Esophagus muscularis mucosa (tissue), 4 donors: ENCODE measurements at regions not wholly inside any gene's neighbourhood (a gene's known extent, or its start where the extent isn't known, plus 50 kb on each side); places are given as distances from the start of the nearest gene placed in this dataset.

ENCODE experiments used
- EP300 ChIP-seq: sonication (generic); formaldehyde crosslinking; IDR thresholded peaks from one replicate; pipeline ENCODE4 v1.6.1; 2017; ENCODE audit warnings: antibody characterized with exemption
- POLR2A ChIP-seq: fragments of 450-650 bp; IDR thresholded peaks from one replicate; pipeline ENCODE4 v1.6.1; 2017; ENCODE audit warnings: antibody characterized with exemption, moderate library complexity, mild to moderate bottlenecking, low read depth
- POLR2AphosphoS5 ChIP-seq, 2 donors: sonication (generic); formaldehyde crosslinking; IDR thresholded peaks; one replicate each; pipeline ENCODE4 v1.6.1; 2017; ENCODE audit warnings: antibody characterized with exemption in 2 of 2
- TF ChIP-seq, protein P1 (sequence below), 3 experiments: fragments of 200-600 bp in 2 of 3; fragments of 450-650 bp in 1 of 3; sonication (generic) in 2 of 3; IDR thresholded peaks; one replicate each; pipeline ENCODE4 v1.5.1; 2017 to 2019; ENCODE audit warnings: antibody characterized with exemption in 3 of 3, mild to moderate bottlenecking in 2 of 3, moderate library complexity in 1 of 3

- TF ChIP-seq, protein P1, sequence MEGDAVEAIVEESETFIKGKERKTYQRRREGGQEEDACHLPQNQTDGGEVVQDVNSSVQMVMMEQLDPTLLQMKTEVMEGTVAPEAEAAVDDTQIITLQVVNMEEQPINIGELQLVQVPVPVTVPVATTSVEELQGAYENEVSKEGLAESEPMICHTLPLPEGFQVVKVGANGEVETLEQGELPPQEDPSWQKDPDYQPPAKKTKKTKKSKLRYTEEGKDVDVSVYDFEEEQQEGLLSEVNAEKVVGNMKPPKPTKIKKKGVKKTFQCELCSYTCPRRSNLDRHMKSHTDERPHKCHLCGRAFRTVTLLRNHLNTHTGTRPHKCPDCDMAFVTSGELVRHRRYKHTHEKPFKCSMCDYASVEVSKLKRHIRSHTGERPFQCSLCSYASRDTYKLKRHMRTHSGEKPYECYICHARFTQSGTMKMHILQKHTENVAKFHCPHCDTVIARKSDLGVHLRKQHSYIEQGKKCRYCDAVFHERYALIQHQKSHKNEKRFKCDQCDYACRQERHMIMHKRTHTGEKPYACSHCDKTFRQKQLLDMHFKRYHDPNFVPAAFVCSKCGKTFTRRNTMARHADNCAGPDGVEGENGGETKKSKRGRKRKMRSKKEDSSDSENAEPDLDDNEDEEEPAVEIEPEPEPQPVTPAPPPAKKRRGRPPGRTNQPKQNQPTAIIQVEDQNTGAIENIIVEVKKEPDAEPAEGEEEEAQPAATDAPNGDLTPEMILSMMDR (IDR thresholded peaks at IDR 0.05), result no peak
- no peak for TF ChIP-seq POLR2A
- no peak for TF ChIP-seq POLR2AphosphoS5 (IDR thresholded peaks at IDR 0.05)
- no peak for TF ChIP-seq EP300
Observed at GRCh38 chrX:138519296-138519695, 192.2 kb downstream of the FGF13 start.
